A549 (cell line): ENCODE measurements at regions not wholly inside any gene's neighbourhood (a gene's known extent, or its start where the extent isn't known, plus 50 kb on each side); places are given as distances from the start of the nearest gene placed in this dataset.

Experiments
- CEBPB ChIP-seq, 2 experiments: fragments of >200 bp in 1 of 2; sonication (Bioruptor Twin) in 1 of 2; formaldehyde crosslinking in 1 of 2; IDR thresholded peaks; 2 replicates each; pipeline ENCODE4 v1.6.1; 2012 to 2016
- CTCF ChIP-seq: fragments of >200 bp; sonication (Bioruptor Twin); formaldehyde crosslinking; IDR thresholded peaks from 3 replicates; pipeline ENCODE4 v1.5.1; 2016
- GATA3 ChIP-seq: IDR thresholded peaks from 2 replicates; pipeline ENCODE4 v1.6.1; 2012; ENCODE audit warnings: borderline replicate concordance
- HDAC2 ChIP-seq: fragments of 200-600 bp; sonication (generic); IDR thresholded peaks from 2 replicates; pipeline ENCODE4 v1.6.1; 2016
- JUN ChIP-seq, 2 experiments: fragments of >200 bp; sonication (Bioruptor Twin); formaldehyde crosslinking; IDR thresholded peaks; 2 replicates in 1 of 2; 3 replicates in 1 of 2; pipeline ENCODE4 v1.6.1; 2016 to 2017
- POLR2A ChIP-seq: IDR thresholded peaks from 2 replicates; pipeline ENCODE4 v1.6.1; 2012; ENCODE audit warnings: mild to moderate bottlenecking, low read length
- TP53 ChIP-seq: fragments of 250-450 bp; sonication (Bioruptor Pico); IDR thresholded peaks from 2 replicates; pipeline ENCODE4 v1.5.0; 2021; ENCODE audit warnings: mild to moderate bottlenecking, moderate library complexity
- TF ChIP-seq, protein P1 (sequence below): fragments of >200 bp; sonication (Bioruptor Twin); formaldehyde crosslinking; IDR thresholded peaks from 3 replicates; pipeline ENCODE4 v1.6.1; 2016
- TF ChIP-seq, protein P2 (sequence below): IDR thresholded peaks from 2 replicates; pipeline ENCODE4 v1.6.1; 2012
- TF ChIP-seq, protein P3 (sequence below): fragments of 150-350 bp; IDR thresholded peaks from 2 replicates; pipeline ENCODE4 v1.6.1; 2014; ENCODE audit warnings: low read depth, mild to moderate bottlenecking, low read length

GRCh38 chr22:49710746-49711145 is 116.9 kb downstream of the BRD1 start:
- TF ChIP-seq, protein P1, sequence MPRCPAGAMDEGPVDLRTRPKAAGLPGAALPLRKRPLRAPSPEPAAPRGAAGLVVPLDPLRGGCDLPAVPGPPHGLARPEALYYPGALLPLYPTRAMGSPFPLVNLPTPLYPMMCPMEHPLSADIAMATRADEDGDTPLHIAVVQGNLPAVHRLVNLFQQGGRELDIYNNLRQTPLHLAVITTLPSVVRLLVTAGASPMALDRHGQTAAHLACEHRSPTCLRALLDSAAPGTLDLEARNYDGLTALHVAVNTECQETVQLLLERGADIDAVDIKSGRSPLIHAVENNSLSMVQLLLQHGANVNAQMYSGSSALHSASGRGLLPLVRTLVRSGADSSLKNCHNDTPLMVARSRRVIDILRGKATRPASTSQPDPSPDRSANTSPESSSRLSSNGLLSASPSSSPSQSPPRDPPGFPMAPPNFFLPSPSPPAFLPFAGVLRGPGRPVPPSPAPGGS: no peak
- no peak for TF ChIP-seq POLR2A
- TF ChIP-seq CTCF: no peak
- no peak for TF ChIP-seq TP53 (CRISPR knock-in tag)
- TF ChIP-seq, protein P2, sequence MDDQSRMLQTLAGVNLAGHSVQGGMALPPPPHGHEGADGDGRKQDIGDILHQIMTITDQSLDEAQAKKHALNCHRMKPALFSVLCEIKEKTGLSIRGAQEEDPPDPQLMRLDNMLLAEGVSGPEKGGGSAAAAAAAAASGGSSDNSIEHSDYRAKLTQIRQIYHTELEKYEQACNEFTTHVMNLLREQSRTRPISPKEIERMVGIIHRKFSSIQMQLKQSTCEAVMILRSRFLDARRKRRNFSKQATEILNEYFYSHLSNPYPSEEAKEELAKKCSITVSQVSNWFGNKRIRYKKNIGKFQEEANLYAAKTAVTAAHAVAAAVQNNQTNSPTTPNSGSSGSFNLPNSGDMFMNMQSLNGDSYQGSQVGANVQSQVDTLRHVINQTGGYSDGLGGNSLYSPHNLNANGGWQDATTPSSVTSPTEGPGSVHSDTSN: no peak
- no peak for TF ChIP-seq HDAC2
- TF ChIP-seq JUN (IDR thresholded peaks at IDR 0.05): no peak
- no peak for TF ChIP-seq CEBPB (IDR thresholded peaks at IDR 0.05)
- TF ChIP-seq, protein P3, sequence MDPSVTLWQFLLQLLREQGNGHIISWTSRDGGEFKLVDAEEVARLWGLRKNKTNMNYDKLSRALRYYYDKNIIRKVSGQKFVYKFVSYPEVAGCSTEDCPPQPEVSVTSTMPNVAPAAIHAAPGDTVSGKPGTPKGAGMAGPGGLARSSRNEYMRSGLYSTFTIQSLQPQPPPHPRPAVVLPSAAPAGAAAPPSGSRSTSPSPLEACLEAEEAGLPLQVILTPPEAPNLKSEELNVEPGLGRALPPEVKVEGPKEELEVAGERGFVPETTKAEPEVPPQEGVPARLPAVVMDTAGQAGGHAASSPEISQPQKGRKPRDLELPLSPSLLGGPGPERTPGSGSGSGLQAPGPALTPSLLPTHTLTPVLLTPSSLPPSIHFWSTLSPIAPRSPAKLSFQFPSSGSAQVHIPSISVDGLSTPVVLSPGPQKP: no peak
- no peak for TF ChIP-seq GATA3
